ENCODE measurements at regions not wholly inside any gene's neighbourhood (a gene's known extent, or its start where the extent isn't known, plus 50 kb on each side); places are given as distances from the start of the nearest gene placed in this dataset.
"Not testable (repeated sequence)": the region's sequence is repeated elsewhere in the genome, so short reads cannot be mapped to it uniquely, and the experiment has no call there.

DNA sequence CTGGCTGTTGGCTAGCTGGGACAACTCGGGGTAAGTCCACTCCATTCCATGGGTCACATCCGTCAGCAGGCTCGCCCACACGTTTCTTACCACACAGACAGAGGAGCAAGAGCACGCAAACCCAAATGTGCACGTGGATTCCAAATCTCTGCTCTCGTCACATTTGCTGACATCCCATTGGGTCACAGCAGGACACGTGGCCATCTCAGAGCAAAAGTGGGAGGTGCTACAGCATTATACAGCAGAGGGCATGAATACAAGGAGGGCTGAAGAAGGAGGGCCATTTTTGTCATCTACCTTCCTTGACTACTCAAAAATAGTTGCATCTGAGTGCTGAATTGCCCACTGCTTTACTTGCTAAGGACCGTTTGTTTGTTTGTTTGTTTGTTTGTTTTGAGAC, 84.7 kb downstream of the RBBP6 start:
- DNase-seq, result no peak

DNA sequence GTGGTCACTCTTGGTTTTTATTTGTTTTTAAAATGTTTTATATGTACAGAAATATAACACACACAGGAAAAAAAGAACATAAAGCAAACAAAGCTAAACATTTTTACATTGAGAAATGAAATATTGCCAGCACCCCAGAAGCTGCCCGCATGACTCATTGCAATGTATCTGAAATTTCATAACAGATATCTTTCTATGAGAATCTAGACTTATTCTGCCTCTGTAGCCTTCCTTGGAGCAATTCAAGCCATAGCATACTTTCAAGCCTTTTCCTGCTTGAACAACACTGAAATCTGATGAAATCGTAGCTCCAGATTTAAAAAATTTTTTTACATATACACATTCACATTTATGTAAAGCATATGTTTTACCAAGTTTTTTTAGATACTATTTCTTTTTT, 86.9 kb downstream of the RBBP6 start:
- DNase-seq, result no peak

DNA sequence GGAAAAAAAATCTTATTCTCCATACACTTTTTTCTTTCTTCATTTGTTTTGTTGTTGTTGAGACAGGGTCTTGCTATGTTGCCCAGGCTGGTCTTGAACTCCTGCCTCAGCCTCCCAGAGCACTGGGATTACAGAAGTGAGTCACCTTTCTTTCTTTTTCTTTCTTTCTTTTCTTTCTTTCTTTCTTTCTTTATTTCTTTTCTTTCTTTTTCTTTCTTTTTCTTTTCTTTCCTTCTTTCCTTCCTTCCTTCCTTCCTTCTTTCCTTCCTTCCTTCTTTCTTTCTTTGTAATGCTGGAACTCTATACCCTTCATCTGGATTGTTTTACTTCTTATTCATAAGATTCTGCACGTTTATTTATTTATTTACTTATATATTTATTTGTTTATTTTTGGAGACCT, 94.5 kb upstream of the TNRC6A start:
- DNase-seq, result no peak

DNA sequence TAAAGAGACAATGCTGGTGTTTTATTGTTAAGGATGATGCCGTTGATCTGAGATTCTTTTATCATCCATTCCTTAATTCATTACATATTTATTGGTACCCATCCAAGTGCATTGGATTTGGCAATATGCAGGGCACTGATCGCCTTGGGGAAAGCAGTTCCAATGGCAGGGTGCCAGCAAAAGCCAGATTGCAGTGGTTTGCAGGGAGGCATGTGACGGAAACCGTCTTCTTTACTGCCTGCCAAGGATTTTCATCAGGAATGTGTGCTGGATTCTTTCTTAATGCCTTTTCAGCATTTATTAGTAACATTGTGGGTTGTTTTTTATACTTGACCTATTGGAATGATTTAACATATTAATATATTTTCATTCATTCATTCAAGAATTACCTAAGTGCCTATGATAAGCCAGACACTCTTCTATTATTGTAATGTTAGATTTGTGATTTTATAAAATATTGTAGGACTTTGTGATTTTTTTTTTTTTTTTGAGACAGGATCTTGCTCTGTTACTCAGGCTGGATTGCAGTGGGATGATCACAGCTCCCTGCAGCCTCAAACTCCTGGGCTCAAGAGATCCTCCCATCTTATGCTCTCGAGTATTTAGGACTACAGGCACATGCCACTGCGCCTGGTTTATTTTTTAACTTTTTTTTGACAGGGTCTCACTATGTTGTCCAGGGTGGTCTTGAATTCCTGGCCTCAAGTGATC, 93.4 kb upstream of the TNRC6A start:
- no peak for DNase-seq

DNA sequence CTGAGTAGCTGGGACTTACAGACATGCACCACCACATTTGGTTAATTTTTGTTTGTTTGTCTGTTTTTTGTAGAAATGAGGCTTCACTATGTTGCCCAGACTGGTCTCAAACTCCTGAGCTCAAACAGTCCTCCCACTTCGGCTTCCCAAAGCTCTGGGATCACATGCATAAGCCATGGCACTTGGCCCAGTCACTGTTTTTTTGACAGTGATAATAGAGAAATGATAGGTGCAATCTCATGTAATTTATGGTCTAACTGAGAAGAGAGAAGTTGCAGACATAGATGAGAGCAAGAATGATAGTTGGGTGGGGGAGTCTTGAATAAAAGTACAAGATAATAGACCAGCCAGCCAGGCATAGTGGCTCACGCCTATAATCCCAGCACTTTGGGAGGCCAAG, 89.7 kb upstream of the TNRC6A start:
- no peak for DNase-seq

DNA sequence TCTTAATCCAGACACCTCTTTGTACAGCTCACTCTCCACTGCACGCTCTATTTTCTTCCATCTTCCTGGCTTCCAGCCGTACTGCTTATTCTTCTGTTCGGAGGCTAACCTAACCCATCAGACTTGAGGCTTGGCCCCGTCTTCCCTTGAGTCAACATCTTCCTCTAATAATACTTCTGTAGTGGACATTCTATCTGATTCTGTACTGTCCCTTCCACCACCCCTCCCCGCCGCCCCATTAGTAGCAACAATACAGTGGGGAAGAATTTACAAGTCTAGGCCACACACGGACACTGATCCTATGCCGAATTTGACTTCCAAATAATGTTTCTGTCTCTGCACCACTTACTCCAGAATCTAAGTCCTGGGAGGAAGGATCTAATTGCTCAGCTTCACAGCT, 86.0 kb upstream of the TNRC6A start:
- DNase-seq, result no peak

DNA sequence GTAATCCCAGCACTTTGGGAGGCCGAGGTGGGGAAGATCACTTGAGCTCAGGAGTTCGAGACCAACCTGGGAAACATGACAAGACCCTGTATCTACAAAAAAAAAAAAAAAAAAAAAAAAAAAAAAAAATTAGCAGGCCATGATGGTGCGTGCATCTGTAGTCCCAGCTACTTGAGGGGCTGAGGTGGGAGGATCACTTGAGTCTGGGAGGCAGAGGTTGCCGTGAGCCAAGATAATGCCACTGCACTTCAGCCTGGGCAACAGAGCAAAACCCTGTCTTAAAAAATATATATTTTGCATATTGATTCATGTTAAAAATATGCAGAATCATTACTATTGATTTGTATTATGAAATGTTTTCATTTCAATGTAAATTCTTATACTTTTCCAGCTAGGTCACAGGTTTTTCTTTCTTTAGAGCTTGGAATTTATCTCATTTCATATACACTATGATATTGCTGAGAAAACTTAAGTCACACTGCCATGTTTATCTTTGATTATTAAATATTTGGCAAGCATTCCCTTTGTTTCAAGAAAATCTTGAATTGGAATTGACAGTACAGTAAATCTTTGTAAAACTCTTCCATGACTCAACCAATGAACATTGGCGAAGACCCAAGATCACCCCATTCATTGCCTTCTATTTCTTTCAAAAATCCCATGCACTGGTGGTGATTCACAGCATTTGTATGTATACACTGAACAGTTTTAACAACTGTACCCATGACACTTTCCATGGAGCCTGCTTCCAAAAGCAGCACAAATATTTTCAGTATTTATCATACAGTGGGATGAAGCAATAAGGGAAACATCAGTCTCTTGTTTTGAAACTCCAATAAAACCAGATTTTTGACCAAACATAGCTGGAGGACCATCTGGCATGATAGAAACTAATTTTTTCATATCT, 83.5 kb upstream of the TNRC6A start:
- DNase-seq, result no peak

DNA sequence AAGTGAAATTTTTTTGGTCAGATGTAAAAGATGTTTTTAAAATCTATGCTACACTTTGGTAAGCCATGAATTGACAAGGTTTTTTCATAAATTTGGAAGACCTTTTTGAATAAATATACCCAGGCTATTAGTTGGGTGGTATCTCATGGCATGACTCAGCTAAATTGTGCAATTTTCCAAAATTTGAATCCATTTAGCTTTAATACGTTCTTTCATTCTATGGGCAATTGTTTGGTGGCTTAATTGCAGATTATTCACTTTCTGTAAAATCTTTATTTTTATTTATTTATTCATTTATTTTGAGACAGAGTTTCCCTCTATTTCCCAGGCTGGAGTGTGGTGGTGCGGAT, 82.8 kb upstream of the TNRC6A start:
- no peak for DNase-seq

DNA sequence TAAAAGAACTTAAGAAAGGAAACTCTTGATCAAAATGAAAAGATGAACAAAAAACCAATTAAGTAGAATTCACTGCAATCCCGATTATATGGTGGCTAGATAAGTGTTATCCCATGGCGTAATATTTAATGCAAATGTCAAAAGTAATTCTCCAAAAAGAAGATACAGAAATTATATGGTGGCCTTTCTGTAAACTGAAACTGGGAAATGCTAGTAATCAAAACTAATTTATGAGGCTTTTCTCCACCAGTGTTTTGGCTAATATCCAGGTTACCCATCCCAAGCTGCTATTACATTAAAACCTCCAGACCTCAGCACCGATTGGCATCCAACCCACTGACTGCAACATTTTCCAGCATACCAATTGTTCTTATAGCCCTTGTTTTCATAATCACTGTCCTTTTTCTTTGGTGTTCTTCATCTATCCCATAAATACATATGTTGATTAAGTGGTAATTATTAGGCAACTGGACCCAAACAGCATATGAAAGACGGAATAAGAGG, 77.2 kb upstream of the TNRC6A start:
- no peak for DNase-seq

DNA sequence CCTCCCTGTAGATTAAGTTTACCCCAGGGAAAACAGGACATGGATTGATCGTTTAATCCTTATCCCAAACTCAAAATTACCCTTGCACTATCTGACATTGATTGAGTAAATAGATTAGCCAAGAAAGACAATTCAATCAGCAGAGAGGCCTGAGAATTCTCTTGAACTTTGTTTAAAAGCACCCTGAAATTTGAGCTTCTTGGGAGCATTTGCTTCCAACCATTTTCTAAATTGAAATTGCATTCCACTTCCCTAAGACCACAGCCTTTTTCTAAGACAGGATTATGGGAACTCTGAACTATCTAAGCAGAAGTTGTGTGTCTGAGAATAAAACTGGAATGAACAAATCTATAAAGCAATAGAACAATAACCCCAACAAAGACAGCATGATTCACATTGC, 76.6 kb upstream of the TNRC6A start:
- DNase-seq, result no peak

DNA sequence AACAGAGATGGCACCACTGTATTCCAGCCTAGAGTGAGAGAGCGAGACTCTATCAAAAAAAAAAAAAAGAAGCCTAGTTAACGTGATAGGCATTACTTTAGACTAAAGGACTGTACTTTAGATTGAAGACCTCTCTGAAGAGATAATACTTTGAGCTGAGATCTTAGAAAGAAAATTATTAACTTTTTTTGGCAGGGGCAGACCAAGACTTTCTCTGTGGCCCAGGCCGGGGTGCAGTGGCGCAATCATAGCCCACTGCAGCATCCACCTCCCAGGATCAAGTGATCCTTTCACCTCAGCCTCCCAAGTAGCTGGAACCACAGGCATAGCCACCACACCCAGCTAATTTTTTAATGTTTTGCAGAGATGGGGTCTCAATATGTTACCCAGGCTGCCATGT, 75.7 kb upstream of the TNRC6A start:
- DNase-seq, result no peak

DNA sequence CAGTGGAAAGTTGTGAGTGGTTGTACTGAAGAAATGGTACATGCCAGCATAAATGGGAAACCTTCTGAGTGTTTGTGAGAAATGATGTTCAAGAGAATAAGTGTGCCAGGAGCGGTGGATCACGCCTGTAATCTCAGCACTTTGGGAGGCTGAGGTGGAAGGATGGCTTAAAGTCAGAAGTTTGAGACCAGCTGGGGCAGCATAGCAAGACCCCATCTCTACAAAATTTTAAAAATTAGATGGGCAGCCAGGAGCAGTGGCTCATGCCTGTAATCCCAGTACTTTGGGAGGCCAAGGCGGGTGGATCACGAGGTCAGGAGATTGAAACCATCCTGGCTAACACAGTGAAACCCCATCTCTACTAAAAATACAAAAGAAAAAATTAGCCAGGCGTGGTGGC, 63.5 kb upstream of the TNRC6A start:
- not testable (repeated sequence) for DNase-seq

DNA sequence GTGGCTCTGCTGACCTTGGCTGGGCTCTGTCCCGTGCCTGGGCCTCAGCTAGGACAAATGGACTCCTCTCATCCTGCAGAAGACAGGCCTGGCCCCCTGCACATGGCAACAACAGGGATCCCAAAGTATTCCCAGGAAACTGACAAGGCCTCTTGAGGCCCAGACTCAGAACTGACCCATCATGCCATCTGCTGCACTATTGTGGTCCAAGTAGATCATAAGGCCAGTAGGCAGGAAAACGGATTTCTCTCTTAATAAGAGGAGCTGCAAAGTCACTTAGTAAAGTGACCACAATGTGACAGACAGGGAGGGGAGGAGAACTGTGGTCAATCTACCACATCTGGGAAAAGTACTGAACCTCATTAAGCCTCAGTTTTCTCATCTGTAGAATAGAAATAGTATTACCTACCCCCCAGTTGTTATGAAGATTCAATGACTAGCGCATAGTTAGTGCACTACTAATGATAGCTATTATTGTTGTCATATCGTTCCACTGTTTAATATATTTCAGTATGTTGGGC, 62.1 kb upstream of the TNRC6A start:
- DNase-seq, result no peak

DNA sequence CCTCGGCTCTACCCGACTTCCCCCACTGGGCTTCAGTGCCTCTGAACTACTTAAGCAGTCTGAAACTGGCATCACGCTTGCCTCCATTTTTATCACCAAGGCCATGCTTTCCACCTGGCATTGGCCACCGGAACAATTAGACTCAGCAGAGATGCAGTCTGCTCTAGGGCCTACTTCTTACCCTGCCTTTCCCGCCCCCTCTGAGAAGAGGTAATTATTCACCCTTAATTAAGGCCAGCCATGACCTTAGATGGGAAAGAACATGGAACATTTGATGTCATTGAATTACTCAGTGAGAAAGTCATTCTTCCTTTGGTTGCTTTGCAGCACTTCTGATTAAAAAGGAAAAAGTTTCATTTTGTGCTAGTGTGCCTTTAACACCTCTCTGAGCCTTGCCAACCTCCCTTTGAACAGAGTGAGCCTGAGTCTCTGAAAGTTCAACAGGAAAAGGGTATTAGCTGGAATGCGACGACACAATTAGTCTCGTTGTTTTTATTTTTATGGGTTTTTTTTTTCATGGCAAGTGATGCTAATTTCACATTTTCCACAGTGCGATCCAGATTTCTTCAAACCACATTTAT, 60.9 kb upstream of the TNRC6A start:
- DNase-seq, result peak in 1 of 5 experiments; percentile 9

DNA sequence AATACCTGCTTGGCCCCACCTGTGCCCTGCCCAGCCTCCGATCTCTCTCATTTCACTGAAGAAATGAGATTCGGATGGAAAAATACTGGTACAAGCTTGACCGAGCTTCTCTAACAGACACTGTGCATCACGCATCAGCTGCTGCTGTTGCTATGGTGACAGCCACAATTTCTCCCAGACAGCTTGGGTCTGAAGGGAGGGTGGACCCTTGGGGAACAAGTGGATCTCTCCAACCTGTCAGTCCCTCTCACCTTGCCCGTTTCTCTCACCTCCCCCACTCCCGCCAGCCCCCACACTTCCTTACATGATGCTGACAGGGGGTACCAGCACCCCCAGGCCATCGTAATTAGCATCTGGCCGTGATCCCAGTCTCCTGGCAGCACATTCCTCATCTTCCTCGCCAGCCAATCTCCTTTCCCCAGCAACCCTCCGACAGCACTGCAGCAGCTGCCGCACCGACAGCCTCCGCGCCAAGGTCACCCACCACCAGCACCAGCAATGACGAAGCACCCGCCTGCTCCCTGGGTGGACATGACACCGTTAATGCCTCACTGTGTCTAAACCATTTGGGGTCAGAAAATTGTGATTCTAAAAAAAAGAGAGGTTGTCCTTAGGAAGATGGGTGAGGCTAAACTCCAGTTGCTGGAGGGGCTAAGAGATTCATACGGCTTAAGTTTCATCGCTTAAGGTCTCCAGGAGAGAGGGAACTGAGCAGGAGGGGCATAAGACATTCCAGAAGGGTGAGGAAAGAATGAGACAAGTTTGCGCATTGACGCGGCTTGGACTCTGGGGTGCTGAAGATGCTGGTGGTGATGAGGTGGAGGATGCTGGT, 58.6 kb upstream of the TNRC6A start:
- DNase-seq, result no peak

DNA sequence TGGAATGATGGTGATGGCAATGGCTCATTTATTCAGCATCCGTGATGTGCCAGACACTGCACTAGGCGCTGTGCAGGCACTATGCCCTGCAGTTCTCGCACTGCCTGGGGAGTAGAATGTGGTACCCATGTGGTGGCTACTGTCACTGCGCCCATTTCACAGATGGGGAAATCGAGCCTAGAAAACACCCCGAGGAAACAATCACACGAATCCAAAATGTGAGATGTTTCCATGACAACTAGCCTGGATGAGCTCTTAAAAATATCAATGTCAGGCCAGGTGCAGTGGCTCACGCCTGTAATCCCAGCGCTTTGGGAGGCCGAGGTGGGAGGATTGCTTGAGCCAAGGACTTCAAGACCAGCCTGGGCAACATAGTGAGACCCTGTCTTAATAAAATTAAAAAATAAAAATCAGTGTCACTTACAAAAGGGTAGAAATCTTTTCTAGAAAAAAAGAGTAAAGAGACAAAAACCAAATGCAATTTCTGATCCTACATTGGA, 57.9 kb upstream of the TNRC6A start:
- DNase-seq, result no peak

DNA sequence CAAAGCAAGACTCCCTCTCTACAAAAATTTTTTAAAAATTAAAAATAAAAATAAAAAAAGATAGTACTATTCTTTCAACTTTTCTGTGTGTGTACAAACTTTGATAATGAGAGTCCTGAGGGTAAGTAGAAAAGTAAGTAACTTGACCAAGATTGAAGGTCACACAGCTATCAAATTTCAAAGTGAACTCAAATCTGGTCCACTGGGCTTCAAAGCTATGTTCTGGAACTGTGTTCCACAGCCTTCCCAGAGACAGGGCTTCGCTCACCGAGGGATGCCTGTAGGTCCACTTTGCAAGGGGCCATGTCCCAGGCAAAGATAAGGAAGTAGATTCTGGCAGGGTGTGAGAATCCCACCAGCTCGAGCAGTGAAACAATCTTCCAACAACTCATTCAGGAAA, 56.3 kb upstream of the TNRC6A start:
- no peak for DNase-seq

DNA sequence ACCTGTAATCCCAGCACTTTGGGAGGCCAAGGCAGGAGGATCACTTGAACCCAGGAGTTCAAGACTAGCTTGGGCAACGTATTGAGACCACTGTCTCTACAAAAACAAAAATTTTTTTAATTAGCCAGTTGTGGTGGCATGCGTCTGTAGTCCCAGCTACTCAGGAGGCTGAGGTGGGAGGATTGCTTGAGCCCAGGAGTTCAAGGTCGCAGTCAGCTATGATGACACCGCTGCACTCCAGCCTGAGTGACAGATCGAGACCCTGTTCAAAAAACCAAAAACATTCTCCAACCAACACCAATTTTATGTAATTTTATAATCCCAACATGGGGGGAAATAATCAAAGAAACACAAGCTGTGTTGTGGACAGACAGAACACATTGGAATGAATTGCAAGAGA, 54.6 kb upstream of the TNRC6A start:
- DNase-seq, result no peak

DNA sequence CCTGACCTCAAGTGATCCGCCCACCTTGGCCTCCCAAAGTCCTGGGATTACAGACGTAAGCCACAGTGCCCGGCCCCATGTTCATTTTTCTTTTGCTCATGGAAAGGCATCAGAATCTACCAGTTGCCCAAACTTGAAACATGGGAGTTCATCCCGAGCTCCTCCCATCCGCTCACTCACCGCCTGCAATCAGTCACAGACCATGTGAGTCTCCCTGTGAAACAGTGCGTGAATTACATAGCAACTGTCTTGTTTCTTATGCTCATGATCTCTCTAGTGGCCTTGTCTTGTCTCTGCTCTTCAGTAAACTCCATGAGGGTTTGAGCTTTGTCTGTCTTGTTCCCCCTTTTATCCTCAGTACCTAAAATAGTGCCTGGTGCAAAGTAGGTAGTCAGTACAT, 52.1 kb upstream of the TNRC6A start:
- no peak for DNase-seq
